GM18858 (cell line): ENCODE measurements at regions not wholly inside any gene's neighbourhood (a gene's known extent, or its start where the extent isn't known, plus 50 kb on each side); places are given as distances from the start of the nearest gene placed in this dataset.
A peak's percentile ranks its signal among the peaks of the same experiment; 100 is the strongest.
"Not testable (repeated sequence)": the region's sequence is repeated elsewhere in the genome, so short reads cannot be mapped to it uniquely, and the experiment has no call there.

Experiments
- ATAC-seq: cut with Tn5 transposase; IDR thresholded peaks from one replicate; pipeline ENCODE4 v1.9.1; 2021; ENCODE audit not compliant: unreplicated experiment

DNA sequence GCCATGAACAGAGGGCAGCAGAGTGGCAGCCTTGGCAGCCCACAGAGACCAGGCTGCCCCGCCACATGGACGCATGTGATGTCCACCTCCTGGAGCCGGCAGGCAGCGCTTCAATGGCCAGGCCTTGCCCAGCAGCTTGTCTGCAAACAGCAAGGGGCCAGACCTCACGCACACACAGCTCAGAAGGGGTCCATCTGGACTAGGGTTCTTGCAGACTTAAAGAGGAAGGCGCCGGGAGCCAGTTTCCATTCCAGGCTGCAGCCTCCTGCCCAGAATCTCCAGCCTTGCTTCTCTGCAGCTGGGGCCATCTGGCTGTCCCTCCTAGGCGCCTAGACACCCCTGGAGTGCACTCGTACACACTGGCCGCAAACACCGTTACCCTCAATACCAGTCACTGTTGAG is 91.9 kb upstream of the TMEM45B start:
- ATAC-seq, result no peak

DNA sequence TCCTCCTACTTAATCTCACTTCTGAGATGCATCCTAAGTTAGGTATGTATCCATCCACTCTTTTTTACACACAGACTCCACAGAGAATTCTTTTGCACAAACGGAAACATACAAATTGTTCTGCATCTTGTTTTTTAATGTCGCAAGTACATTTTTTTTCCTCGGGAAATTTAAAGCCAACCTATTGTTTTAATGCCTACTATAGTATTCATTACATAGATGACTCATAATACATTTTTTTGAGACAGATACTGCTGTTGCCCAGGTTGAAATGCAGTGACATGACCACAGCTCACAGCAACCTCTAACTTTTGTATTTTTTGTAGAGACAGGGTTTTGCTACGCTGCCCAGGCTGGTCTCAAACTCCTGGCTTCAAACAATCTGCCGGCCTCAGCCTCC is 90.8 kb upstream of the TMEM45B start:
- no peak for ATAC-seq

- ATAC-seq, result no peak
These were observed 89.5 kb upstream of the TMEM45B start for GRCh38 chr11:129726179-129726578.

- no peak for ATAC-seq
These were observed 87.1 kb upstream of the TMEM45B start for GRCh38 chr11:129728581-129728980.

DNA sequence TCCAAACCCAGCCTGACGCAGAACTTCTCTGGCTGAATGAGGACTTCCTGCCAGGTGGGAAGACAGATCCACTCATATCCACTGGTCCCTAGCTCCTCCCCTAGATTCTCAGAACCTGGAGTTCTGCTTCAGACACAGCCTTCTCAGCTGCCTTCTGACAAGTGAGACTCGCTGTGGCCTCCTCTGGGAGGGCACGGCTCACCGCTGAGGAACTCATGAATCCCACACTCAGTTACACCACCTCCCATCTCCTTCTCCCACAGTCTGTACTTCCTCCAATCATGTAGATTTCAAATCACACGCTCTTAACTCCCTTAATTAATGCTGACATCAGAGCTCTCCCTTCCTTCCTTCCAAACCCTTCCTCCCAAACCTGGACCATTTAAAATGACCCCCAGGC is 86.4 kb upstream of the TMEM45B start:
- no peak for ATAC-seq

DNA sequence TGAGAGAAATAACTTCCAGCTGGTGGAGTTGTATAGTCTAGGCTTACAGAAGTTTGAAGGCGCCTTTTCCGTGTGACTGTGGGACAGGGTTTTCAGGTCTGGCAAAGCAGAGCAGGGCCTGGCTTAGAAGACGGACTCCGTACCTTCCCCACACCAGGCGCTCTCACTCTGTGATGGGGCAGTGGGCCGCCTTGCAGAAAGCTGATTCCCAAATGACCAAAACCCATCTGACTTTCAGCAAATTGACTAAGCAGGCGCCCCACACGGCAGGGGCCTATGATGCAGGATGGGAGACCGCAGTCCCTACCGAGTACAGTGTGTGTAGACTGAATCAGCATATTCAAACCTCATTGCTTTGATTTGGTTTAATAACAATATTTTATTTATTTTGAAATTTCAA is 85.8 kb upstream of the TMEM45B start:
- ATAC-seq, result no peak

- ATAC-seq, result no peak
These were observed 84.3 kb upstream of the TMEM45B start for GRCh38 chr11:129731316-129731715.

DNA sequence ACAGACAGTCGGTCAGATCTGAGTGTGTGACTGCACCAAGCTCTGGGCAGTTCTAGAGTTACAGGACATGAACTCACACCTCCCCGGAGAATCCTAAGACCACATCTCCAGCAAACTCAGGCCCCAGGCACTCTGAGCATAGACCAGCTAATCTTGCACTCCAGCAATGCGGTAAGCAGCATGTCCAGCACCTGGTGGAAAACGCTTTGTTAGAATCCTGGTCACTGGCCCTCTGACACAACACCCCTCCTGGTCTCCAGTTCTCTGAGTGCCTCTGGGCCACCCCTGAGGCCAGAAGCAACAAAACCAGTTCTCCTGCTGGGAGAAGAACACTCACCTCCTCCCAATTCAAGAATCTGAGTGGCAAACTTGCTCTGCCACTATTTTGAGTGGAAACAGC is 82.7 kb upstream of the TMEM45B start:
- no peak for ATAC-seq

DNA sequence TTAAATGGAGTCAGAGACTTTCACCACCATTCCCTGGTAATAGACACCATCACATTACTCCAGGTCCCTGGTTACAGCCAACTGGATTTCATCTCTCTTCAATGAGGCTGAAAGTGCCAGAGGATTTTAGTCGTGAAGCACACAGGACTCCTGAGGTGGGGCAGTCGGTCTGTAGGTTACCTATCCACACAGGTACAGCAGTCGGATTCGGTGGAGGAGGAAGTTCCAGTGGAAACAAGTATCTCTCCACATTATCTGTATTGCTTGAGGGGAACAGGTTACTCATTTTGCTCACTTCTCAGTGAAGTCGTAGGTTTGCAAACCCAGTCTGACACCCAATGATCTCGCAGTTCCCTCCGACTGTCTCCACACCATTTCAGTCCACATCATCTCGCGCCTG is 82.3 kb upstream of the TMEM45B start:
- ATAC-seq, result no peak

DNA sequence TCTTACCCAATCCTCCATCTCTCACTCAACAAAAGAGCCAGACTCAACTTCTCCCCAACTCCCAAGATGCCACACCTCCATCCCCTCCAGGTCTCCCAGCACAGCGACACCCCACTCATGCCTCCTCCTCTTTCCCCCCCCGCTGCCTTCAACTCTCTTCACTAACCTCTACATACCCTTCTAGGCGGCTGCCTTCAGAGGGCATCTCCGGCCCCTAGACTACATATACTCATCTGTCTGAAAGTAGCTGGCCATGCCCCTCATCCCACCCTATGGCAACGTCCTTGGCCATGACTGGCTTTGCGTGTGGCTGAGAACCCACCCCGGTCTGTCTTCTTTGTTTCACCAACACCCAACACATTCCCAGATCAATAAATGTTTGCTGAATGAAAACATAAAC is 81.7 kb upstream of the TMEM45B start:
- no peak for ATAC-seq

DNA sequence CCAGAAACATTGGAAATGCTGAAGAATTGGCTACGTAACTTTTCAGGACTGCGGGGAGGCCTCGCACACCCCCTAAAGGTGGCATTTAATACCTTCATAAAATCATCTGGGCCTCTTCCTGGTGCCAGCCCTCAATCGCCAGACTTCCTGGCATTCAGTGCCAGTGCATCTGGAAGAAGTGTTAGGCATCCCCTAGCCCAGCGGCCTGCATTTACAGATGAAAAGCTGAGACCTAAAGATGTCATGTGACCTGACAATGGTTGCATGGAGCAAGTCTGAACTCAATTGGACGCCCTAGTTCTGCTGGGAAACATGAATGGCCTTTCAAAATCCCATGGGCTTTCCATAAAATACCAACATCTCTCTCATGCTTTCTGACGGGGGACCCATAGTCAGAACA is 81.0 kb upstream of the TMEM45B start:
- ATAC-seq, result no peak

GRCh38 chr11:129737831-129738230 is 77.8 kb upstream of the TMEM45B start:
- no peak for ATAC-seq

DNA sequence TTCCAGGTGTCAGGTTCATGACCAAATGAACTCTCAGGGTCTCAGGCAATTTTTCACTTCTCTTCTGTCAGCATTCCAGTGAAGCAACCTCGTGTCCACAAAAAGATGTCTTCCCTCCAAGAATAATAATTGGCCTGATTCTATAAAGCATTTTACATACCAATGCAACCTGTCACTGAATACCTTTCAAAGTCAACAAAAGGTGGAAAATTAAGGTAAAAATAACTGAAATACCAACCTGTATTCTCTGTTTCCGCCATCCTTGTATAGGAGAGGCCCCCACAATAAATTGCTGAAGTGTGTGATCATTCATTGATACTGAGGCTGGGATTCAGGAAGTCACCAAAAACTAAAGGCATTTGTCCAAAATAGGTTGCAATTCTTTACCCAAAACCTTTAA is 77.4 kb upstream of the TMEM45B start:
- ATAC-seq, result no peak

DNA sequence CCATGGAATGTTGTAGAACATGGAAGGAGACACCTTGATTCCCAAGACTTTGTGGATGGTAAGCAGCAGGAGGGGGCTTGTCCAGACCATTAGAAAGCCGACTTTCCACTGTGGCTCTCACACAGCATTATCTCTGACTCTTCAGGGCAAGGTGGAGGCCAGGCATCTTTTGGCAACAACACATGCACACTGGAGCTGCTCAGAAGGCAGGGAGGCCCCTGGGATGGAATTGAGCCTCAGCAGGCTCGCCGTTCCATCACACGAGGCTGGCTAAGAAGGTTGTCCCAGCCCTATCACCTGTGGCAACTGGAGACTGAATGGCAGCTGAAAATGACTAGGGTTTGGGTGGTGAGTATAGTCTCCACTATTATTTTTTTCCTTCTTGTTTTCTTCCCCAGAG is 76.3 kb upstream of the TMEM45B start:
- no peak for ATAC-seq

GRCh38 chr11:129740125-129740719 is 75.4 kb upstream of the TMEM45B start:
- ATAC-seq, result no peak

GRCh38 chr11:129743112-129743815 is 72.4 kb upstream of the TMEM45B start:
- no peak for ATAC-seq

DNA sequence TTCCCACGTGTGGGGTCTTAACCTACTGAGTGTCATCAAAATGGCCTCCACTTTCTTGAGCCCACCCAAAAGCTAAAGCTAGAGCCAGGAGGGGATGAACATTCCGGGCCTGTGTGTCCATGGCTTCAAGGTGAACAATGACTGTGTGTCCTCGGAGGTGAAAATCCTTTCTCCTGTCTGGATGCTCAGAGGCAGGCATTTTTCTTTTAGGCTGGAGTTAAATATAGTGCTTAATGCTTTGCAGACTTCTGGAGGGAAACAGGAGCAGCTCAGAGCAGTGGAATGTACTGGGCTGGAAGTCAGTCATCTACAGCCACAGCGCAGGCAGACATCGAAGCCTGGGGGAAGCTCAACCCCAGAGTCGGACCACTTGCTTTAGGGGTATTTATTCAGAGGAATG is 68.6 kb upstream of the TMEM45B start:
- no peak for ATAC-seq

DNA sequence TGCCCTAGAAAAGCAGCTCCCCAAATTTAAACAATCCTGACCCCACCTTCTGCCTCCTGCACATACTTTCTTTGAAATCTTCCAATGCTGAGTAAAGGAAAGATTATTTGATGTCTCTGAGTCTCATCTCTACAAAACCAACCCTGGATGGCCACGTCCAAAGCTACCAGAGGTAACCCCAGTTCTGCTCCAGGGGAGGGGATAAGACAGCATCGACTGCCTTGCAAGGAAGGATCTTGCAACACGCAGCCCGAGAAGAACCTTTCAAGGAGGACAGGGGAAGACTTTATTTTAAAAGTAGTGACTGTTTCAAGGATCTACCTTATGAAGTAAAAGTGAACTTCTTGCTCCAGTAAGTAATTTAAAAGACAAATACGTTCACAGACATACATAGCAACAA is 66.5 kb upstream of the TMEM45B start:
- no peak for ATAC-seq

GRCh38 chr11:129750343-129751292 is 65.0 kb upstream of the TMEM45B start:
- ATAC-seq, result peak; percentile 87

DNA sequence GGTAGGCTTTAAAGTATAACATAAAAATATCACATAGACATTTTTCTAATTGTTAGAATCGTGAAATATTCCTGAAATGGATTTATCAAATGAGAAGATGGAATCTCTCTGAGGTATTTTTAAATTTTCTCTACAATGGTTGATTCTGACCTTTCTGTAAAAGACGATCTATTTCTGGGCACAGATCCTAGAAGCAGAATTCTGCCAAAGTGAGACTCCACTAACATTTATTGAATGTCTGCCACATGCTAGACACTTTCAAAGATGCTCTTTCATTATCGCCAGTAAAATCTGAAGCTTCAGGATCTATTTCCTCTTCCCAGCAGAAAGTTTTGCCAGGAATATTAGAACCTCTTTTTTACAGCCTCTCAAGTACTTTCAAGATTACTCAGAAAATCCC is 64.1 kb upstream of the TMEM45B start:
- no peak for ATAC-seq

GRCh38 chr11:129763569-129763968 is 52.1 kb upstream of the TMEM45B start:
- ATAC-seq, result not testable (repeated sequence)

DNA sequence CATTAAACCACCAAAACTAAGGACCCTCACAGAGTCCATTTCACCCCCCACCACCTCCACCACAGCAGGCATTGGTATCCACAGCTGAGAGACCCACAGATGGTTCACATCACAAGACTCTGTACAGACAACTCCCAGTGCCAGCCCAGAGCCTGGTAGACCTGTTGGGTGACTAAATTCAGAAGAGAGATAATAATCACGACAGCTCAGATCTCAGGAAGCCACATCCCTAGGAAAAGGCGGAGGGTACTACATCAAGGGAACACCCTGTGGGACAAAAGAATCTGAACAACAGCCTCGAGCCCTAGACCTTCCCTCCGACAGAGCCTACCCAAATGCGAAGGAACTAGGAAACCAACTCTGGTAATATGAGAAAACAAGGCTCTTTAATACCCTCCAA is 51.4 kb upstream of the TMEM45B start:
- not testable (repeated sequence) for ATAC-seq
